ENCODE measurements at regions not wholly inside any gene's neighbourhood (a gene's known extent, or its start where the extent isn't known, plus 50 kb on each side); places are given as distances from the start of the nearest gene placed in this dataset.

- no peak for DNase-seq (ENCODE audit: low read depth)
- TF ChIP-seq CTCF (conservative IDR thresholded peaks at IDR 0.05; ENCODE audit: low read depth, low read length) = no peak
- no peak overlapping the region for H3K4me3 ChIP-seq (ENCODE audit: low read depth, low read length)
These were observed 112.9 kb upstream of the TMEM45B start for GRCh38 chr11:129702410-129703398.

GRCh38 chr11:129703846-129704245 lies 111.8 kb upstream of the TMEM45B start:
- no peak overlapping the region for H3K4me3 ChIP-seq (ENCODE audit: low read depth, low read length)
- DNase-seq (ENCODE audit: low read depth) = no peak
- no peak for TF ChIP-seq CTCF (conservative IDR thresholded peaks at IDR 0.05; ENCODE audit: low read depth, low read length)

GRCh38 chr11:129704831-129705230 lies 110.8 kb upstream of the TMEM45B start:
- no peak overlapping the region for H3K4me3 ChIP-seq (ENCODE audit: low read depth, low read length)
- no peak for TF ChIP-seq CTCF (conservative IDR thresholded peaks at IDR 0.05; ENCODE audit: low read depth, low read length)
- no peak for DNase-seq (ENCODE audit: low read depth)

GRCh38 chr11:129705341-129705740 lies 110.3 kb upstream of the TMEM45B start:
- DNase-seq (ENCODE audit: low read depth) = no peak
- no peak overlapping the region for H3K4me3 ChIP-seq (ENCODE audit: low read depth, low read length)
- TF ChIP-seq CTCF (conservative IDR thresholded peaks at IDR 0.05; ENCODE audit: low read depth, low read length) = no peak

GRCh38 chr11:129705933-129706332 lies 109.7 kb upstream of the TMEM45B start:
- TF ChIP-seq CTCF (conservative IDR thresholded peaks at IDR 0.05; ENCODE audit: low read depth, low read length) = no peak
- no peak overlapping the region for H3K4me3 ChIP-seq (ENCODE audit: low read depth, low read length)
- DNase-seq (ENCODE audit: low read depth) = no peak

GRCh38 chr11:129709801-129710398 lies 105.7 kb upstream of the TMEM45B start:
- no peak for DNase-seq (ENCODE audit: low read depth)
- no peak overlapping the region for H3K4me3 ChIP-seq (ENCODE audit: low read depth, low read length)
- no peak for TF ChIP-seq CTCF (conservative IDR thresholded peaks at IDR 0.05; ENCODE audit: low read depth, low read length)

Measured in epithelial cell of proximal tubule (primary cell).